ENCODE measurements at regions not wholly inside any gene's neighbourhood (a gene's known extent, or its start where the extent isn't known, plus 50 kb on each side); places are given as distances from the start of the nearest gene placed in this dataset.
A peak's percentile ranks its signal among the peaks of the same experiment; 100 is the strongest.

DNA sequence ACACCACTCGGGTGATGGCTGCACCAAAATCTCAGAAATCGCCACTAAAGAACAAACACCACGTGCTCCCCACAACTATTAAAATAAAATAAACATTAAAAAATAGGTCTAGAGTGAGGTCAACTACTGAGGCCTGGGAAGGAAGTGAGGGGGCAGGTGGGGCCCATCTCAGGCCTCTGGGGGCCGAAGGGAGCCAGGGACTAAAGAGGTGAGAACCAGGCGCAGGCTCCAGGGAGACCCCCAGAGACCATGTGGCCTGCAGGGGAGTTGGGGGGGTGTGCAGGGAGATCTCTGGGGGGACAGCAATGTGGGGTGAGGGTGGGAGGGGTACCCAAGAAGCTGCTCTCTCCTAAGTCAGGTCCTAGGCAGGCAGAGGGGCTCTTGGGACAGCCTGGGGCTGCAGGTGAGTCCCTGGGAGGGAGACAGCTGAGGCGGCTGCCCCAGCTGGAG, 111.3 kb upstream of the SMURF2 start:
- peak overlapping the region; percentile 69 for H3K9ac ChIP-seq (ENCODE audit: control insufficient read depth, extremely low read depth, insufficient read depth, low read length)
- peak overlapping the region; percentile 77 for H3K4me2 ChIP-seq (ENCODE audit: control insufficient read depth, extremely low read depth, insufficient read depth, low read depth, low read length)
- H3K27me3 ChIP-seq (ENCODE audit: control insufficient read depth, extremely low read depth, insufficient read depth, low read length), result peaks cover 4% of the 10 kb centered on the region
- peak overlapping the region; percentile 26 to 68 (median 62) for H3K4me3 ChIP-seq (ENCODE audit: control insufficient read depth in 2 of 3, extremely low read depth in 1 of 3, insufficient read depth in 2 of 3, low read depth in 1 of 3, low read length in 3 of 3)
- peaks cover 10% of the 10 kb centered on the region for H3K79me2 ChIP-seq (ENCODE audit: control insufficient read depth, insufficient read depth, low read length)
- no peak overlapping the region for H2AFZ ChIP-seq (ENCODE audit: control insufficient read depth, low read length)
- H4K20me1 ChIP-seq (ENCODE audit: control insufficient read depth, extremely low read depth, insufficient read depth, low read length), result no peaks in the 10 kb centered on the region
- peaks cover 12% of the 10 kb centered on the region for H3K4me1 ChIP-seq (ENCODE audit: control insufficient read depth, extremely low read depth, insufficient read depth, low read length)
- H3K36me3 ChIP-seq (ENCODE audit: control insufficient read depth in 2 of 2, extremely low read depth in 1 of 2, insufficient read depth in 2 of 2, low read length in 2 of 2), result peaks cover 0 to 6% of the 10 kb centered on the region in 2 experiments
- dilution Hi-C loops (cut with MboI; ENCODE audit: extremely low pct_ligation_motif_present, low sequenced_read_pairs), result no loop called here
- peak overlapping the region; percentile 30 for H3K27ac ChIP-seq (ENCODE audit: control insufficient read depth, insufficient read depth, low read length)
- no peaks in the 10 kb centered on the region for H3K9me3 ChIP-seq (ENCODE audit: control insufficient read depth, low read depth, low read length)
- DNase-seq (ENCODE audit: low read depth, low spot score) (no peak), FAIRE-seq (no peak)
- no peak for TF ChIP-seq EZH2 (IDR thresholded peaks at IDR 0.05; ENCODE audit: low read length)
- TF ChIP-seq, protein P1, sequence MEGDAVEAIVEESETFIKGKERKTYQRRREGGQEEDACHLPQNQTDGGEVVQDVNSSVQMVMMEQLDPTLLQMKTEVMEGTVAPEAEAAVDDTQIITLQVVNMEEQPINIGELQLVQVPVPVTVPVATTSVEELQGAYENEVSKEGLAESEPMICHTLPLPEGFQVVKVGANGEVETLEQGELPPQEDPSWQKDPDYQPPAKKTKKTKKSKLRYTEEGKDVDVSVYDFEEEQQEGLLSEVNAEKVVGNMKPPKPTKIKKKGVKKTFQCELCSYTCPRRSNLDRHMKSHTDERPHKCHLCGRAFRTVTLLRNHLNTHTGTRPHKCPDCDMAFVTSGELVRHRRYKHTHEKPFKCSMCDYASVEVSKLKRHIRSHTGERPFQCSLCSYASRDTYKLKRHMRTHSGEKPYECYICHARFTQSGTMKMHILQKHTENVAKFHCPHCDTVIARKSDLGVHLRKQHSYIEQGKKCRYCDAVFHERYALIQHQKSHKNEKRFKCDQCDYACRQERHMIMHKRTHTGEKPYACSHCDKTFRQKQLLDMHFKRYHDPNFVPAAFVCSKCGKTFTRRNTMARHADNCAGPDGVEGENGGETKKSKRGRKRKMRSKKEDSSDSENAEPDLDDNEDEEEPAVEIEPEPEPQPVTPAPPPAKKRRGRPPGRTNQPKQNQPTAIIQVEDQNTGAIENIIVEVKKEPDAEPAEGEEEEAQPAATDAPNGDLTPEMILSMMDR (optimal IDR thresholded peaks at IDR 0.05 in 1 of 3, IDR thresholded peaks at IDR 0.05 in 1 of 3, conservative IDR thresholded peaks at IDR 0.05 in 1 of 3; ENCODE audit: extremely low read depth in 1 of 3, insufficient read depth in 2 of 3, low read length in 3 of 3), result no peak
- no peaks in the 10 kb centered on the region for H3K9me1 ChIP-seq (ENCODE audit: control insufficient read depth, extremely low read depth, insufficient read depth, low read length)

DNA sequence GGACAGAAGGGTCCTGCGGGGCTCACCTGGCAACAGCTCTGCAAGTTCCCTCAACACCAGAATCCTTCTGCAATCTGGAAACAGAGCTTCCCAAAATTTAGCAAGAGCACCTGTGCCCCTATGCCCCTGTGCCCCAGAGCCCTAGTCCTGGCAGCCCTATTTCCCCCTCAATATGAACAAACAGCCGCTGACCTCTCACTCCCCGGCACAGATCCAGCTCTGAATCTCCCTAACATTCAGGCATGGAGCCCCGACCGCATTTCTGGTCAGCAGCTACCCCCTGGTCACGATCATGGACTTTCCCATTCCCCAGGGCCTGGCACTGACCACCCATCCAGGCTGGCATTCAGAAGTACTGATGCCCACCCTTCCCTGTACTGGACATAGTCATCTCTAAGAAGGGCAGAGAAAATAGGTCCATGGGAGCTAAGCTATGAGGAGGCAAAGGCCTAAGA, 110.8 kb upstream of the SMURF2 start:
- H3K79me2 ChIP-seq (ENCODE audit: control insufficient read depth, insufficient read depth, low read length), result peaks cover 10% of the 10 kb centered on the region
- TF ChIP-seq, protein P1 (optimal IDR thresholded peaks at IDR 0.05 in 1 of 3, IDR thresholded peaks at IDR 0.05 in 1 of 3, conservative IDR thresholded peaks at IDR 0.05 in 1 of 3; ENCODE audit: extremely low read depth in 1 of 3, insufficient read depth in 2 of 3, low read length in 3 of 3), result no peak
- TF ChIP-seq EZH2 (IDR thresholded peaks at IDR 0.05; ENCODE audit: low read length), result no peak
- no peak overlapping the region for H3K9ac ChIP-seq (ENCODE audit: control insufficient read depth, extremely low read depth, insufficient read depth, low read length)
- no peaks in the 10 kb centered on the region for H3K9me1 ChIP-seq (ENCODE audit: control insufficient read depth, extremely low read depth, insufficient read depth, low read length)
- H3K4me2 ChIP-seq (ENCODE audit: control insufficient read depth, extremely low read depth, insufficient read depth, low read depth, low read length), result no peak overlapping the region
- DNase-seq (ENCODE audit: low read depth, low spot score) (no peak), FAIRE-seq (no peak)
- no peak overlapping the region for H3K27ac ChIP-seq (ENCODE audit: control insufficient read depth, insufficient read depth, low read length)
- H3K4me1 ChIP-seq (ENCODE audit: control insufficient read depth, extremely low read depth, insufficient read depth, low read length), result peaks cover 12% of the 10 kb centered on the region
- no peaks in the 10 kb centered on the region for H3K9me3 ChIP-seq (ENCODE audit: control insufficient read depth, low read depth, low read length)
- dilution Hi-C loops (cut with MboI; ENCODE audit: extremely low pct_ligation_motif_present, low sequenced_read_pairs), result no loop called here
- no peak overlapping the region for H2AFZ ChIP-seq (ENCODE audit: control insufficient read depth, low read length)
- no peaks in the 10 kb centered on the region for H4K20me1 ChIP-seq (ENCODE audit: control insufficient read depth, extremely low read depth, insufficient read depth, low read length)
- H3K36me3 ChIP-seq (ENCODE audit: control insufficient read depth in 2 of 2, extremely low read depth in 1 of 2, insufficient read depth in 2 of 2, low read length in 2 of 2), result peaks cover 0 to 4% of the 10 kb centered on the region in 2 experiments
- H3K27me3 ChIP-seq (ENCODE audit: control insufficient read depth, extremely low read depth, insufficient read depth, low read length), result no peaks in the 10 kb centered on the region
- no peak overlapping the region for H3K4me3 ChIP-seq (ENCODE audit: control insufficient read depth in 2 of 3, extremely low read depth in 1 of 3, insufficient read depth in 2 of 3, low read depth in 1 of 3, low read length in 3 of 3)

All from keratinocyte (primary cell).